LoVo (cell line): ENCODE measurements at regions not wholly inside any gene's neighbourhood (a gene's known extent, or its start where the extent isn't known, plus 50 kb on each side); places are given as distances from the start of the nearest gene placed in this dataset.
"Not testable (repeated sequence)": the region's sequence is repeated elsewhere in the genome, so short reads cannot be mapped to it uniquely, and the experiment has no call there.

Experiments
- DNase-seq: peaks from one replicate; pipeline ENCODE4 v3.0.0-alpha.2; 2016; ENCODE audit warnings: low spot score

- DNase-seq, result no peak
Observed at GRCh38 chr13:59247171-59247570, 916.6 kb downstream of the DIAPH3 start.

- DNase-seq, result no peak
Observed at GRCh38 chr13:59250336-59251189, 913.2 kb downstream of the DIAPH3 start.

- no peak for DNase-seq
Observed at GRCh38 chr13:59259165-59260000, 904.3 kb downstream of the DIAPH3 start.

- no peak for DNase-seq
Observed at GRCh38 chr13:59261928-59262488, 901.7 kb downstream of the DIAPH3 start.

GRCh38 chr13:59263531-59263930 lies 900.2 kb downstream of the DIAPH3 start:
- no peak for DNase-seq

- no peak for DNase-seq
Observed at GRCh38 chr13:59266478-59267063, 897.2 kb downstream of the DIAPH3 start.

- DNase-seq, result no peak
Observed at GRCh38 chr13:59269476-59269875, 894.3 kb downstream of the DIAPH3 start.

- no peak for DNase-seq
Observed at GRCh38 chr13:59270327-59270726, 893.4 kb downstream of the DIAPH3 start.

- DNase-seq, result no peak
Observed at GRCh38 chr13:59274958-59275727, 888.6 kb downstream of the DIAPH3 start.

- DNase-seq, result no peak
Observed at GRCh38 chr13:59276436-59276835, 887.3 kb downstream of the DIAPH3 start.

GRCh38 chr13:59277106-59277505 lies 886.6 kb downstream of the DIAPH3 start:
- DNase-seq, result no peak

GRCh38 chr13:59279028-59279427 lies 884.7 kb downstream of the DIAPH3 start:
- DNase-seq, result no peak

- no peak for DNase-seq
Observed at GRCh38 chr13:59279576-59279975, 884.2 kb downstream of the DIAPH3 start.

GRCh38 chr13:59280297-59280696 lies 883.4 kb downstream of the DIAPH3 start:
- no peak for DNase-seq

- DNase-seq, result no peak
Observed at GRCh38 chr13:59281453-59281852, 882.3 kb downstream of the DIAPH3 start.

GRCh38 chr13:59292240-59292639 lies 871.5 kb downstream of the DIAPH3 start:
- not testable (repeated sequence) for DNase-seq

GRCh38 chr13:59299584-59299983 lies 864.1 kb downstream of the DIAPH3 start:
- DNase-seq, result no peak

- DNase-seq, result no peak
Observed at GRCh38 chr13:59300355-59301173, 863.2 kb downstream of the DIAPH3 start.

- DNase-seq, result no peak
Observed at GRCh38 chr13:59301174-59301567, 862.6 kb downstream of the DIAPH3 start.

GRCh38 chr13:59303433-59303832 lies 860.3 kb downstream of the DIAPH3 start:
- DNase-seq, result no peak

- no peak for DNase-seq
Observed at GRCh38 chr13:59304596-59304995, 859.1 kb downstream of the DIAPH3 start.
